GM23248 (cell line): ENCODE measurements at regions not wholly inside any gene's neighbourhood (a gene's known extent, or its start where the extent isn't known, plus 50 kb on each side); places are given as distances from the start of the nearest gene placed in this dataset.

Experiments used
- EZH2 ChIP-seq: fragments of 200-600 bp; sonication (generic); IDR thresholded peaks from 2 replicates; pipeline ENCODE4 v1.6.1; 2018; ENCODE audit warnings: antibody characterized with exemption, mild to moderate bottlenecking; ENCODE audit not compliant: insufficient read depth, poor library complexity, severe bottlenecking
- EZH2phosphoT487 ChIP-seq: fragments of 200-600 bp; sonication (generic); IDR thresholded peaks from 2 replicates; pipeline ENCODE4 v1.6.1; 2018; ENCODE audit warnings: antibody characterized with exemption, moderate library complexity, mild to moderate bottlenecking, low read depth; ENCODE audit not compliant: insufficient read depth

- TF ChIP-seq EZH2phosphoT487 (no peak), EZH2 (no peak)
Measured at GRCh38 chr9:91077624-91078368, 276.2 kb downstream of the SYK start.
